ENCODE measurements at regions not wholly inside any gene's neighbourhood (a gene's known extent, or its start where the extent isn't known, plus 50 kb on each side); places are given as distances from the start of the nearest gene placed in this dataset.

DNA sequence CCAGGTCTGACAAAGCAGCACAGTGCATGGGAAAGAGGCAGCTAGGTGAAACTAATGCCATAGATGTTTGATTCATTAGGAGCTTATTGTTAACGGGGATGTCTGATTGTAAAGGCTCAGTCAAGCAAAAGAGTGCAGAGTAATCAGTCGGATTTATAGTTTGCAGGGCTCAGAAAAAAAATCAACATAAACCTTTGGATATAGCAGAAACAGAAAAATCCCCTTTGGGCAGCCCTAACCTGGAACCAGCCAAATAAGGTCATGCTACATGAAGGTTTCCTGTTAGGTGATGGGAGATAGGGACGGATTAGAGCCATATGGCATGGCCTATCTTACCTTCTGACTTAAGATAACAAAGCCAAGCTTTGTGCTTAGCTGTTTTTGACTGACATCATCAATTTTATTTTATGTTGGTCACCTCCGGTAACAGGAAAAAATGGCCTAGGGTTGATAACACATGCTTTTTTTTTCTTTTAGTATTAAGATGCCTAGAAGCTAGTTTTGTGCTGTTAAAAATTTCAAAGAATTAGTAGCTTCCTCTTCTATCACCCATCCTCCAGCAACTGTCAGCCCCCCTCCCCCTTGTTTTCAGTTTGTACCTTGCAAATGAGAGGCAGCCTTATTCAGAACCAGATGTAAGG lies 60.7 kb upstream of the ZEB2 start:
- Histone ChIP-seq H3K27ac (ENCODE audit: insufficient read depth, low read length) (no peak overlapping the region), H3K36me3 (ENCODE audit: control insufficient read depth, insufficient read depth, low read length) (no peaks in the 10 kb centered on the region), H3K79me2 (ENCODE audit: control insufficient read depth, insufficient read depth, low read length) (no peaks in the 10 kb centered on the region), H2AFZ (ENCODE audit: low read length) (no peak overlapping the region), H3K4me2 (ENCODE audit: extremely low read depth, insufficient read depth, low read length) (no peak overlapping the region), H3K4me3 (replicated peaks in 1 of 4; ENCODE audit: control extremely low read depth in 1 of 4, insufficient read depth in 1 of 4, low read depth in 3 of 4, low read length in 4 of 4) (no peak overlapping the region), H3K9me3 (ENCODE audit: control insufficient read depth, insufficient read depth, low read depth, low read length) (no peaks in the 10 kb centered on the region), H4K20me1 (ENCODE audit: control insufficient read depth, extremely low read depth, insufficient read depth, low read length) (no peaks in the 10 kb centered on the region), H3K4me1 (ENCODE audit: control insufficient read depth, extremely low read depth, insufficient read depth, low read length) (peaks cover 2% of the 10 kb centered on the region), H3K9ac (ENCODE audit: insufficient read depth, low read length) (no peak overlapping the region), H3K27me3 (ENCODE audit: control insufficient read depth, insufficient read depth, low read length) (no peaks in the 10 kb centered on the region)
- no peak for DNase-seq (ENCODE audit: low read depth in 2 of 2)
- TF ChIP-seq EZH2 (IDR thresholded peaks at IDR 0.05; ENCODE audit: low read length, missing control alignments) = no peak
- no peak for TF ChIP-seq CTCF (conservative IDR thresholded peaks at IDR 0.05 in 1 of 2, IDR thresholded peaks at IDR 0.05 in 1 of 2; ENCODE audit: low read depth in 1 of 2, low read length in 2 of 2)

GRCh38 chr2:144579556-144579955 lies 59.6 kb upstream of the ZEB2 start:
- DNase-seq (ENCODE audit: low read depth in 2 of 2) = no peak
- Histone ChIP-seq H3K79me2 (ENCODE audit: control insufficient read depth, insufficient read depth, low read length) (no peaks in the 10 kb centered on the region), H3K4me1 (ENCODE audit: control insufficient read depth, extremely low read depth, insufficient read depth, low read length) (peaks cover 2% of the 10 kb centered on the region), H3K4me2 (ENCODE audit: extremely low read depth, insufficient read depth, low read length) (no peak overlapping the region), H2AFZ (ENCODE audit: low read length) (no peak overlapping the region), H3K4me3 (replicated peaks in 1 of 4; ENCODE audit: control extremely low read depth in 1 of 4, insufficient read depth in 1 of 4, low read depth in 3 of 4, low read length in 4 of 4) (no peak overlapping the region), H3K9me3 (ENCODE audit: control insufficient read depth, insufficient read depth, low read depth, low read length) (no peaks in the 10 kb centered on the region), H3K27ac (ENCODE audit: insufficient read depth, low read length) (no peak overlapping the region), H3K36me3 (ENCODE audit: control insufficient read depth, insufficient read depth, low read length) (no peaks in the 10 kb centered on the region), H4K20me1 (ENCODE audit: control insufficient read depth, extremely low read depth, insufficient read depth, low read length) (no peaks in the 10 kb centered on the region), H3K27me3 (ENCODE audit: control insufficient read depth, insufficient read depth, low read length) (no peaks in the 10 kb centered on the region), H3K9ac (ENCODE audit: insufficient read depth, low read length) (no peak overlapping the region)
- no peak for TF ChIP-seq EZH2 (IDR thresholded peaks at IDR 0.05; ENCODE audit: low read length, missing control alignments)
- no peak for TF ChIP-seq CTCF (conservative IDR thresholded peaks at IDR 0.05 in 1 of 2, IDR thresholded peaks at IDR 0.05 in 1 of 2; ENCODE audit: low read depth in 1 of 2, low read length in 2 of 2)

DNA sequence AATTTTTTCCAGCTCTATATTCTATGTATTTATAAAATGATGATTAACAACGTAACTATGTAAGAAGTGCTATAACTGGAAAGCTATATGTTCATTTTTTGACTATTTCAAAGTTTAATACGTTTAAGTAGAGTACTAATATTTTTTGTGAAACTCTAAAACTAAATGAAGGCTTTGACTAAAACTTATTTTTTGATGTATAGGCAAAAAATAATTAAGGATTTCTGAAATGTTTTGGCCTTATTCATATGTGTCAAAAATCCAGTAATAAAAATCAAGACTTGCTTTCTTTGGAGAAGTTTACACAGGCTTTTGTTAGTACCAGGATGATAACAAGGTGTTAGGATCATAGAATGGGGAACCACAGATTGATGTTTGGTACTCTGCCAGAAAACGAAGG lies 58.2 kb upstream of the ZEB2 start:
- TF ChIP-seq CTCF (conservative IDR thresholded peaks at IDR 0.05 in 1 of 2, IDR thresholded peaks at IDR 0.05 in 1 of 2; ENCODE audit: low read depth in 1 of 2, low read length in 2 of 2) (no peak), EZH2 (IDR thresholded peaks at IDR 0.05; ENCODE audit: low read length, missing control alignments) (no peak)
- Histone ChIP-seq H3K27me3 (ENCODE audit: control insufficient read depth, insufficient read depth, low read length) (no peaks in the 10 kb centered on the region), H3K4me1 (ENCODE audit: control insufficient read depth, extremely low read depth, insufficient read depth, low read length) (no peaks in the 10 kb centered on the region), H3K36me3 (ENCODE audit: control insufficient read depth, insufficient read depth, low read length) (no peaks in the 10 kb centered on the region), H3K79me2 (ENCODE audit: control insufficient read depth, insufficient read depth, low read length) (no peaks in the 10 kb centered on the region), H4K20me1 (ENCODE audit: control insufficient read depth, extremely low read depth, insufficient read depth, low read length) (no peaks in the 10 kb centered on the region), H2AFZ (ENCODE audit: low read length) (no peak overlapping the region), H3K9ac (ENCODE audit: insufficient read depth, low read length) (no peak overlapping the region), H3K9me3 (ENCODE audit: control insufficient read depth, insufficient read depth, low read depth, low read length) (no peaks in the 10 kb centered on the region), H3K4me3 (replicated peaks in 1 of 4; ENCODE audit: control extremely low read depth in 1 of 4, insufficient read depth in 1 of 4, low read depth in 3 of 4, low read length in 4 of 4) (no peak overlapping the region), H3K27ac (ENCODE audit: insufficient read depth, low read length) (no peak overlapping the region), H3K4me2 (ENCODE audit: extremely low read depth, insufficient read depth, low read length) (no peak overlapping the region)
- DNase-seq (ENCODE audit: low read depth in 2 of 2) = no peak

Measured in fibroblast of lung (primary cell).